GM13976 (cell line): ENCODE measurements at regions not wholly inside any gene's neighbourhood (a gene's known extent, or its start where the extent isn't known, plus 50 kb on each side); places are given as distances from the start of the nearest gene placed in this dataset.
"Not testable (repeated sequence)": the region's sequence is repeated elsewhere in the genome, so short reads cannot be mapped to it uniquely, and the experiment has no call there.

Experiments
- DNase-seq: peaks from one replicate; pipeline ENCODE4 v3.0.0; 2012; ENCODE audit warnings: low spot score
- CTCF ChIP-seq: IDR thresholded peaks from 2 replicates; pipeline ENCODE4 v1.5.1; 2012; ENCODE audit warnings: borderline replicate concordance, mild to moderate bottlenecking; ENCODE audit not compliant: insufficient read depth; ENCODE audit errors: extremely low read depth, missing control alignments, control extremely low read depth
- in situ Hi-C: fragments of 300-500 bp; cut with MboI; formaldehyde crosslinking; loops from one replicate; pipeline ENCODE4 v1.12.0; 2022; ENCODE audit warnings: low sequenced_read_pairs, mixed read lengths, inconsistent platforms; ENCODE audit not compliant: unreplicated experiment

GRCh38 chr3:78506061-78506460 lies 1261.7 kb downstream of the ROBO1 start:
- TF ChIP-seq CTCF: no peak
- in situ Hi-C loops: no loop called here
- DNase-seq: no peak

DNA sequence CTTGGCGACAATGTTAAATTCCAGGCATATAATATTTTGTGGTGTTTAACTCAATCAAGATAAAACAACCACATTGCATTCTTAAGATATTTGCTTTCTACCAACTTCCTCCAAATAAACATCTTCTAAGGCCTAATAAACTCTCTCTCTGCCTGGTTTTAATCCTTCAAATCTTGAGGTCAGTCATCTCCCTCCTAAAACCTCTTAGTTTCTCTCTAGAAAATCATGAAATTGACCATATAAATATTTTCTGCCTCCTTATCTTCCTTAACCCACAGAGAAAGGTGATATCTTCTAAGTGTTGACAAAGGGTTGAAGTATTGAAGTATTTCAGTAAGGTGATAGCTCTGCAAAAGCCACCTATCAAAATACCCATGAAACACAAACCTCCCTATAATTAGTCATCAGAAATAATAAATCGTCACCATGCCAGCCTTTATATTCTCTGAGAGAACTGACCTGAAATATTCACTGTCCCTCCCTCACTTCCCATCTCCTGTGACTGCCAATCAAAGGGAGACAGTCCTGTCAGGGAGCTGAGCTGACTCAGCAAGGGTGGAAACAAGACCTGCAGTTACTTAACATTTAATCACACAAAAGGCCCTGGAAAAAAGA lies 1261.1 kb downstream of the ROBO1 start:
- in situ Hi-C loops: no loop called here
- TF ChIP-seq CTCF: no peak
- no peak for DNase-seq

- in situ Hi-C loops: no loop called here
- no peak for DNase-seq
- no peak for TF ChIP-seq CTCF
Observed at GRCh38 chr3:78507196-78507984, 1260.4 kb downstream of the ROBO1 start.

DNA sequence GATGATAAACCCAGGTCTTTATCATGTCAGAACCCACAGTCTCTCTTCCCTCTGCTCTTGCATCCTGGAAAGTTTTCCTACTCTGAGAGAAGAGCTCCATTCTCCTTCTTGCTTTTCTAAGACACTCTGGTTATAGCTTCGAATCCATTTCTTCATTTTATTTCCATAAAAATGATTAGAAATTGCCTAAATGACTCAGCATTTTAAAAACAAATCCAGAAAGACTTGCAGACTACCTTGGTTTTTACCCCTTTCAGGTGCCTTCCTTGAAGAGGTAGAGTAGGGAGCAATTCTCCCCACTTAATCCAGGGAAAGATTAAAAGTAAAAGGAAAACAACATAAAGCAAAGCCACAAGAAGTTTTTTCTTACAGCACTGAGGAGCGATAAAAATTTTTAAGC lies 1256.0 kb downstream of the ROBO1 start:
- no peak for DNase-seq
- in situ Hi-C loops: no loop called here
- TF ChIP-seq CTCF: no peak

DNA sequence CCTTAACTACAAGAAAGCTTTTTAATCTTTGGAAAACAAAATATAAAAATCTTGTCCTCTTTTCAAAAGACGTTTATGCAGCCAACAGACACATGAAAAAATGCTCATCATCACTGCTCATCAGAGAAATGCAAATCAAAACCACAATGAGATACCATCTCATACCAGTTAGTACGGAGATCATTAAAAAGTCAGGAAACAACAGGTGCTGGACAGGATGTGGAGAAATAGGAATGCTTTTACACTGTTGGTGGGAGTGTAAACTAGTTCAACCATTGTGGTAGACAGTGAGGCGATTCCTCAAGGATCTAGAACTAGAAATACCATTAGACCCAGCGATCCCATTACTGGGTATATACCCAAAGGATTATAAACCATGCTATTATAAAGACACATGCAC lies 1255.0 kb downstream of the ROBO1 start:
- DNase-seq, in situ Hi-C loops: not testable (repeated sequence)

DNA sequence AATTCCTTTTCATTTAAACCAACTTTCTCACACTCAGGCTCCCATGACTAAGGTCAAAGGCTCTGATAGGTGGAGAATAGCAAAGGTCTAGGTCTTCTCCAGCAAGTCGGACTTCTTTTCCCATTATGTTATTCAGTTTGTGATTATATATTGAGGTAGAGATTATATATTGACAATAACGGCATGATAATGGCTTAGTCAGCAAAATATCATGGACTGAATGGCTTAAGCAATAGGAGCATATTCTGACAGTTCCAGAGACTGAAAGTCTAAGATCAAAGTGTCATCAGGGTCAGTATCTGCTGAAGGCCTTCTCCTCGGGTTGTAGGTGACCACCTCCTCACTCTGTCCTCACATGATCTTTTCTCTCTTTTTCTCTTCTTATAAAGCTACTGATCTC lies 1251.4 kb downstream of the ROBO1 start:
- no peak for DNase-seq
- TF ChIP-seq CTCF: no peak
- in situ Hi-C loops: no loop called here

- TF ChIP-seq CTCF: no peak
- in situ Hi-C loops: no loop called here
- DNase-seq: no peak
Observed at GRCh38 chr3:78516937-78517336, 1250.9 kb downstream of the ROBO1 start.
